SKM-1 (cell line): ENCODE measurements at regions not wholly inside any gene's neighbourhood (a gene's known extent, or its start where the extent isn't known, plus 50 kb on each side); places are given as distances from the start of the nearest gene placed in this dataset.
A peak's percentile ranks its signal among the peaks of the same experiment; 100 is the strongest.

Experiments used
- DNase-seq: peaks from one replicate; lab custom pipeline; 2025; ENCODE audit not compliant: unreplicated experiment; lab: John Stamatoyannopoulos, UW

GRCh38 chr2:33848486-33848885, 249.4 kb upstream of the FAM98A start:
- DNase-seq, result no peak

DNA sequence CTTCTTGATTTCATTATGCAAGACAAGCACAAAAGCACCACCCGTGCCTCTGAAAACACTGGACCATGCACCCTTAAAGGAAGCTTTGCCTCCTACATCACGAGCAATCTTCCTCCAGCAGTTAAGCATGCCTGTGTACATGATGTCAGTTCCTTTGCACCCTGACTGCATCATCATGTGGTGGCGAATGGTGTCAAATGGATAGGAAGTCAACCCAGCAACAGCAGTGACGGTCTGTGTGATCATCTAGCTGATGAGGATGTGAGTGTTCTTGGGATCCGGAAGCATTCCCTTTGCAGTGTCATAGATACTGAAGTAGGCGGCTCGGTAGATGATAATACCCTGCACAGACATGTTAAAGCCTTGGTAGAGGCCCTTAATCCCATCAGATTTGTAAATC, 240.7 kb upstream of the FAM98A start:
- DNase-seq, result no peak

DNA sequence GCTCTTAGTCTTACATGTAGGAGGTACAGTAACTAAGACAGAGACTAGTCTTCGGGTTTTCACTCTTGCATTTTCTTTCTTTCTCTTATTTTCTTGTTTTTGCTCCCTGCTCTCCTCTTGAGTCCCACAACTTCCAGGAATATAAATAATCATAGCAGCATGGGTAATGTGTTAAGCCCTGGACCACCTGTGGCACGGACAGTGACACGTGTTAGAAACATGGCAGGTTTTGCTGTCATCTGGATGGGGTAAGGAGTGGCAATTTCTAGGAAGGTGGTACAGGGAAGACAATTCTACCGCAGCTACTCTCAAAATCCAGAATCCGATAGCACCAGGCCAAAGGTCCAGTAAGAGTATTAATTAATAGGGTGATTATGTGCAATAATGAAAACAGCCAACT, 237.5 kb upstream of the FAM98A start:
- DNase-seq, result no peak

DNA sequence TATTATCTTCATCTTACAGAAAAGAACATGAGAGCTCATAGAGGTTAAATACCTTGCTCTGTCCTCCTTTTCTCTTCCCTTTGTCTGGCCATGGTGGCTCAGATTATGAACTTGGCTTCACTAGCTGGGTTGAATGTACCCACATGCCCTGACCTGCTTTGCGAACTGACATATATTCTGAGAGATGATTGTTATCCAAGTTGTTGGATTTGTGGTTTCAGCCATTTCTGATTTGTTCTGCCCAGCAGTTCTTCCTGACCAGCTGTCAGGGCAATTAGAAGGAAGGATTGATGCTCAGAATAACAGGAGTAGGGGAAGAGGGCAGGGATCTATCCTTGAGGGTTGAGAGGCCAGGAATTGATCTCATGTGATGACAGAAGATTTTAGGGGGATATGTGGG, 236.8 kb upstream of the FAM98A start:
- DNase-seq, result no peak

DNA sequence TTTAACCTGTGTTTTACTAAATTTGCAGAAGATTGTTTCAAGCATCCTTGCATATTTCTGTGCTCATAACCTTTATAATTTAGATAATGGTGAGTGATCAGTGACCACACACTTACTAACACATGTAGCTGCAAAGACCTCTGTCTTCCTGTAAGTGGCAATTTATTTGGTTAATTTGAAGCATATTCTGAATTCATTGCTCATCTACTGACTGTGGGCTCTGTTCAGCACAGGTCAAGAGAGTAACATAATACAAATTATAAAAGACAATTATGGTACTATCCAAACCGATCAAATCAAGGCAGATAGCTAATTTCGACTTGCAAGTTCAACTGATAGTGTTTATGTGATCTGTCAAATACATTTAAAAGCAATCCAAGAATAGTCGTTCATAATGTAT, 223.9 kb upstream of the FAM98A start:
- DNase-seq, result no peak

DNA sequence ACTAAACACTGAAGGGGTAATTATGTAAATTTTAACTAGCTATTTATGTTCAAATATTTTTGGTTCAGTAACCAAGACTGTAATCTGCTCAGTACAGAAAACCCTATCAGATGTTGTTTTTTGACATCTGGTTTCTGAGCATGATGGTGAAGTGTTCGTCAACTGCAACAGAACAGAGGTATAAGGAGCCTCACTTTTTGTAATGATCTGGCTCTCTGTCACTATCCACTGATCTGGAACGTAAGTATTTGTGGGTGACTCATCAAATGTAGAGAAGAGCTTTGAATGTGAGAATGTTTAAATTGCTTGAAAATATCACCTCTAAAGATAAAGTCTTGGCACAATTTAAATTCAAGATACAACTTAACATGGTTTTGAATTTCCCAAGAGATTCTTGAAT, 213.6 kb upstream of the FAM98A start:
- no peak for DNase-seq

- DNase-seq, result no peak
These were observed 211.1 kb upstream of the FAM98A start for GRCh38 chr2:33810046-33810835.

DNA sequence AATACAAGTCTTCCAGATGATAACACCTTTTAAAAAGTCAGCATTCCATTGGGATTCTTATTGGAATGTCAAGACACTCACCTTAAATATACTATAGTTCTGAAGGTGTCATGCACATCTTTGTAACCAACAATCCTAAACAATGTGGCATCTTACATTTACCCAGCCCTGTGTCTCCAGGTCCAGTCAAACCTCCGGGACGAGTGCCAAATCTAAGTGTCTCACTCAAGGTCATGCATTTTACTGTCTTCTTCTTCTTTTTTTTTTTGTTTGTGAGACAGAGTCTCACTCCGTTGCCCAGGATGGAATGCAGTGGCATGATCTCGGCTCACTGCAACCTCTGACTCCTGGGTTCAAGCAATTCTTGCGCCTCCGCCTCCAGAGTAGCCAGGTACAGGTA, 206.9 kb upstream of the FAM98A start:
- DNase-seq, result no peak

DNA sequence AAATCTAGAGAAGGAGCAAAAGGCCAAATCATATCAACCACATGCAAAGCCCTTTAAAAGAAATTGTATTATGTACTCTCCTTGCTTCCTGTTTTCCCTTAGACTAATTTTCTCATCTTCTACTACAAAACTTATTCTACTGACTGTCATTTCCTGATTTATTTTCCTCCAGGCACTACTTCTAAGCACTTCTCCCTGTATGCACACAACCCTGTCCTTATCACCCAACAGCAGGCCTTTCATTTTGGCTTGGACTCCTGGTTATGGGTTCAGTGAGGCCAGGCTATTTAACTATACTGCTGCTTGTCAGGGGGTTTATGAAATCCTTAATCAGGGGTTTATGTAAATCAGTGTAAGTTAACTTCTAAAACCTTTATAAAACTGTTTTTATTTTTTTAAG, 205.1 kb upstream of the FAM98A start:
- DNase-seq, result no peak

GRCh38 chr2:33796511-33796910, 197.4 kb upstream of the FAM98A start:
- no peak for DNase-seq

GRCh38 chr2:33791625-33792024, 192.5 kb upstream of the FAM98A start:
- no peak for DNase-seq

- no peak for DNase-seq
These were observed 188.9 kb upstream of the FAM98A start for GRCh38 chr2:33788044-33788443.

GRCh38 chr2:33786881-33787280, 187.8 kb upstream of the FAM98A start:
- no peak for DNase-seq

DNA sequence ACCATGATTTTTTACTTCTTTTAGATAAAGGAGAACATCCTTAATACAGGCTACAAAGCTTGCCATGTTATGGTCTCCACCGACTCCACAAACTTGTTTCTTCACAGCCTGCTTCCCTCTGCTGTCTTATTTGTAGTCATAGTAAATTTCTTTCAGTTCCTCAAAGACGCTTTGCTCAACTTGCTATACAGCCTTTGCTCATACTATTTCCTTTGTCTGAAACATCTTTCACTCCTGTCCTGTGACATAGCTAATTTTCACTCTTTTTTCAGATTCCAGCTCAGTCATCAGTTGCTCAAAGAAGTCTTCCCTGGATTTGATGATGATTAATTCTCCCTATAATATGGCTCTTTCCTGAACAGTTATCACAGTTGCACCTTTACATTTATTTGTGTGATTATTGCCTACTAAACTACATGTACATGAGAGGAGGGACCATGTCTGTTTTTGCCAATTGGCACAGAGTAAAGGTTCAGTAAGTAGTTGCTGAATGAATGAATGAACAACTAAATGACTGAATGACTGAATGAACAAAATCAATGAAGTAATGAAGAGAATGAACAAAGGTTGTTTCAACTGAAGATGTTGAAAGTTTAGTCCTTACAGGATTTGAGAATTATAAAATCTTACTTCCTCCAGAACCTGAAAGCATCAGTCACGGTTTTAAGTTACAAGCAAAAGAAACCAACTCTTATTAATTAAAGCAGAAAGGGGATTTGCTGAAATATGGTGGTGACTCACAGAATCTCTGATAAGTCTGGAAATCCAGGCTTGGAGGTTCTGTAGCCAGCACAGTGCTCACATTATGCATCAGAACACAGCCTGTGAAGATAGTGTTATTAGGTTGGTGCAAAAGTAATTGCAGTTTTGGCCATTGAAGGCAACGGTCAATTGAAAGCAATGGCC, 186.4 kb upstream of the FAM98A start:
- peak; percentile 11 for DNase-seq

GRCh38 chr2:33784488-33784887, 185.4 kb upstream of the FAM98A start:
- no peak for DNase-seq

DNA sequence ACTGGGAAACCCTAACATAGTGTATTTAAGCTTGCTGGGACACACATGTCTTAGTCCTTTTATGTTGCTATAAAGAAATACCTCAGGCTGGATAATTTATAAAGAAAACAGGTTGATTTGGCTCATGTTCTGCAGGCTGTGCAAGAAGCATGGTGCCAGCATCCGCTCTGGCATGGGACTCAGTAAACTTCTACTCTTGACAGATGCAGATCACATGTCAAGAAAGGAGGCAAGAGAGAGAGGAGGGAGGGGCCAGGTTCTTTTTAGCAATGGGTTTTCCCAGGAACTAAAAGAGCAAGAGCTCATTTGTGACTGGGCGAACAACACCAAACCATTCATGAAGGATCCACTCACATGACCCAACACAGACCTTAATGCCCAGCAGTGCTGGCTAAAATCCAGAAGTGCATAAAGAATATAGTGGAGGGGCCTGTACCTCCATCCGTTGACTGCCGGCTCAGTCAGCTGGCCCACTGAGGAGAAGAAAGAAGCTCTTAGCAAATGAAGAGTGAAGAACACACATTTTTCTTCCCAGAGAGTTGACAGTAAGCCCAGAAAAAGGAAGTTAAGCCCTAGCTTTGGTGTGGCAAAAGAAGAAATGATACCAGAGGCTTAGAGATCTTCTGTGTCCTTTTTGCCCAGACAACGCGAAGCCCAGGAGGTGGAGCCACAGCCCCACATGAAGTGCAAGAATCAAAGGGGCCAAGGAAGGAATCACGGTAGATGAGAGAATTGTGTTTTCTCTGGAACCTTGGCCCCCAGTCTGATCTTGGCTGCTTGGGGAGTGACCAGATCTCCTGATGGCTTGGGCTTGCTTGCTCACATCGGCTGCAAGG, 183.5 kb upstream of the FAM98A start:
- no peak for DNase-seq

GRCh38 chr2:33777786-33778185, 178.7 kb upstream of the FAM98A start:
- no peak for DNase-seq

DNA sequence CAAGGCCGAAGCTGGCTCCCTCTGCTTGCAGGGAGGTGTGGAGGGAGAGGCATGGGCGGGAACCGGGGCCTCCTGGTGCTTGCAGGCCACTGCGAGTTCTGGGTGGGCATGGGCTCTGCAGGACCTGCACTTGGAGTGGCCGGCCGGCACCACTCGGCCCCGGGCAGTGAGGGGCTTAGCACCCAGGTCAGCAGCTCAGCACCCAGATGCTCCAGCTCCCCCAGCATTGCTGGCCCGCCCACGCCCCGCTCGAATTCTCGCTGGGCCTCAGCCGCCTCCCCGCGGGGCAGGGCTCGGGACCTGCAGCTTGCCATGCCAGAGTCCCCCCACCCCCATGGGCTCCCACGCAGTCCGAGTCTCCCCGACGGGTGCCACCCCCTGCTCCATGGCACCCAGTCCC, 176.2 kb upstream of the FAM98A start:
- DNase-seq, result no peak

- DNase-seq, result no peak
These were observed 170.9 kb upstream of the FAM98A start for GRCh38 chr2:33770023-33770422.

- no peak for DNase-seq
These were observed 167.1 kb upstream of the FAM98A start for GRCh38 chr2:33766175-33766574.

- no peak for DNase-seq
These were observed 166.0 kb upstream of the FAM98A start for GRCh38 chr2:33765122-33765521.
